H1 (cell line): ENCODE measurements at regions not wholly inside any gene's neighbourhood (a gene's known extent, or its start where the extent isn't known, plus 50 kb on each side); places are given as distances from the start of the nearest gene placed in this dataset.

ENCODE experiments used
- CTCF ChIA-PET: fragments of 300-600 bp; sonication (Branson Sonifier 250); formaldehyde crosslinking; loops from one replicate; lab custom pipeline; 2021; ENCODE audit not compliant: partially characterized antibody; lab: Charles Lee
- POLR2A ChIA-PET: fragments of 300-600 bp; sonication (Branson Sonifier 250); formaldehyde crosslinking; loops from one replicate; lab custom pipeline; 2021; ENCODE audit warnings: inconsistent platforms; ENCODE audit not compliant: partially characterized antibody; lab: Charles Lee
- DNase-seq, 2 experiments: peaks; one replicate each; pipeline versions ENCODE4 v3.0.0 to v3.0.0-alpha.2; 2010 to 2022; ENCODE audit warnings: low spot score in 2 of 2, low read depth in 1 of 2, mixed read lengths in 1 of 2
- FAIRE-seq: peaks from 2 replicates; lab custom pipeline; 2011; peaks lifted over from hg19 to GRCh38; lab: Jason Lieb, UNC
- H2AFZ ChIP-seq: 2 replicates; pipeline ENCODE4 v1.8.1; 2012; ENCODE audit warnings: low read length, inconsistent platforms
- H2AK5ac ChIP-seq: 2 replicates; pipeline ENCODE4 v1.6.1; 2013; ENCODE audit warnings: low read depth, low read length
- H2BK120ac ChIP-seq: replicated peaks from 2 replicates; pipeline ENCODE3; 2013; ENCODE audit warnings: low read depth, low read length, inconsistent platforms
- H2BK12ac ChIP-seq: 2 replicates; pipeline ENCODE4 v1.6.1; 2013; ENCODE audit warnings: low read depth, low read length
- H2BK15ac ChIP-seq: 2 replicates; pipeline ENCODE4 v1.6.1; 2013; ENCODE audit warnings: low read length
- H2BK20ac ChIP-seq: 2 replicates; pipeline ENCODE4 v1.6.1; 2013; ENCODE audit warnings: low read length
- H2BK5ac ChIP-seq: 2 replicates; pipeline ENCODE4 v1.6.1; 2013; ENCODE audit warnings: low read depth, low read length
- H3K14ac ChIP-seq: 2 replicates; pipeline ENCODE4 v1.6.1; 2013; ENCODE audit warnings: inconsistent platforms; ENCODE audit not compliant: insufficient read length
- H3K18ac ChIP-seq: 2 replicates; pipeline ENCODE4 v1.6.1; 2013; ENCODE audit warnings: low read length; ENCODE audit errors: extremely low read depth
- H3K23ac ChIP-seq: 2 replicates; pipeline ENCODE4 v1.6.1; 2013; ENCODE audit warnings: inconsistent platforms; ENCODE audit not compliant: insufficient read length
- H3K23me2 ChIP-seq: 2 replicates; pipeline ENCODE4 v1.6.1; 2013; ENCODE audit warnings: low read depth, low read length
- H3K27ac ChIP-seq: 2 replicates; pipeline ENCODE4 v1.6.1; 2011; ENCODE audit warnings: low read depth, low read length, inconsistent platforms
- H3K27me3 ChIP-seq, 4 experiments: replicated peaks in 1 of 4; 1 replicate in 1 of 4; 2 replicates in 3 of 4; pipeline versions ENCODE4 v1.6.1 to v1.8.1; 2011 to 2013; ENCODE audit warnings: low read length in 3 of 4, mild to moderate bottlenecking in 3 of 4, inconsistent platforms in 2 of 4, mixed read lengths in 2 of 4, moderate library complexity in 1 of 4; ENCODE audit not compliant: control insufficient read depth in 3 of 4, insufficient read depth in 3 of 4; ENCODE audit errors: extremely low read depth in 1 of 4
- H3K36me3 ChIP-seq, 4 experiments: 2 replicates each; pipeline versions ENCODE4 v1.6.1 to v1.8.1; 2011 to 2013; ENCODE audit warnings: mild to moderate bottlenecking in 4 of 4, low read length in 3 of 4, moderate library complexity in 2 of 4, control low read depth in 1 of 4, inconsistent platforms in 1 of 4; ENCODE audit not compliant: insufficient read depth in 4 of 4, control insufficient read depth in 2 of 4
- H3K4ac ChIP-seq: replicated peaks from 2 replicates; pipeline ENCODE3; 2013; ENCODE audit warnings: low read length, low read depth, mixed read lengths, inconsistent platforms; ENCODE audit not compliant: insufficient read length
- H3K4me1 ChIP-seq, 4 experiments: replicated peaks in 1 of 4; 1 replicate in 1 of 4; 2 replicates in 3 of 4; pipeline versions ENCODE4 v1.6.1 to v1.8.1; 2011 to 2013; ENCODE audit warnings: low read length in 3 of 4, inconsistent platforms in 2 of 4, mixed read lengths in 1 of 4; ENCODE audit not compliant: insufficient read depth in 4 of 4, control insufficient read depth in 3 of 4
- H3K4me2 ChIP-seq, 2 experiments: 2 replicates each; pipeline versions ENCODE4 v1.6.1 to v1.8.1; 2011 to 2013; ENCODE audit warnings: low read depth in 2 of 2, low read length in 2 of 2, control low read depth in 1 of 2, inconsistent platforms in 1 of 2, mild to moderate bottlenecking in 1 of 2; ENCODE audit not compliant: insufficient read depth in 1 of 2
- H3K4me3 ChIP-seq, 4 experiments: fragments of 200-600, 300-600 bp in 1 of 4; sonication (generic), shearing (Covaris generic), sonication (Bioruptor Twin) in 1 of 4; 2 replicates each; pipeline versions ENCODE4 v1.5.1 to v1.8.1; 2011 to 2016; ENCODE audit warnings: low read length in 4 of 4, low read depth in 3 of 4, control low read depth in 2 of 4, inconsistent platforms in 2 of 4, mild to moderate bottlenecking in 2 of 4, mixed read lengths in 1 of 4, moderate library complexity in 1 of 4; ENCODE audit not compliant: insufficient read depth in 2 of 4; ENCODE audit errors: extremely low read depth in 1 of 4
- H3K56ac ChIP-seq: replicated peaks from 2 replicates; pipeline ENCODE3; 2013; ENCODE audit warnings: low read depth, mild to moderate bottlenecking, mixed read lengths, low read length, inconsistent platforms; ENCODE audit not compliant: insufficient read length
- H3K79me1 ChIP-seq: 2 replicates; pipeline ENCODE4 v1.6.1; 2013; ENCODE audit warnings: low read depth, low read length, control low read depth
- H3K79me2 ChIP-seq, 2 experiments: 2 replicates each; pipeline versions ENCODE4 v1.6.1 to v1.8.1; 2012 to 2013; ENCODE audit warnings: low read length in 2 of 2, mild to moderate bottlenecking in 2 of 2, inconsistent platforms in 1 of 2; ENCODE audit not compliant: insufficient read depth in 2 of 2, control insufficient read depth in 1 of 2
- H3K9ac ChIP-seq, 4 experiments: replicated peaks in 1 of 4; 1 replicate in 1 of 4; 2 replicates in 3 of 4; pipeline versions ENCODE4 v1.6.1 to v1.8.1; 2011 to 2013; ENCODE audit warnings: low read depth in 3 of 4, low read length in 3 of 4, control low read depth in 2 of 4, mild to moderate bottlenecking in 2 of 4, moderate library complexity in 2 of 4, inconsistent platforms in 1 of 4; ENCODE audit errors: extremely low read depth in 1 of 4
- H3K9me3 ChIP-seq, 2 experiments: 2 replicates each; pipeline versions ENCODE4 v1.6.1 to v1.8.1; 2012 to 2013; ENCODE audit warnings: mild to moderate bottlenecking in 2 of 2, moderate library complexity in 2 of 2, control low read depth in 1 of 2, inconsistent platforms in 1 of 2, low read depth in 1 of 2, low read length in 1 of 2, mixed read lengths in 1 of 2; ENCODE audit not compliant: insufficient read depth in 2 of 2
- H4K20me1 ChIP-seq, 2 experiments: replicated peaks in 1 of 2; 2 replicates each; pipeline versions ENCODE3 to v1.8.1; 2011 to 2013; ENCODE audit warnings: inconsistent platforms in 2 of 2, low read length in 2 of 2, mild to moderate bottlenecking in 1 of 2; ENCODE audit not compliant: insufficient read depth in 2 of 2, control insufficient read depth in 1 of 2
- H4K5ac ChIP-seq: 2 replicates; pipeline ENCODE4 v1.6.1; 2013; ENCODE audit warnings: low read length, low read depth, mixed read lengths, inconsistent platforms; ENCODE audit not compliant: insufficient read length
- H4K8ac ChIP-seq: 2 replicates; pipeline ENCODE4 v1.8.0; 2013; ENCODE audit warnings: mild to moderate bottlenecking, moderate library complexity, low read length, inconsistent platforms; ENCODE audit not compliant: insufficient read depth; ENCODE audit errors: extremely low read depth
- H4K91ac ChIP-seq: replicated peaks from 2 replicates; pipeline ENCODE3; 2013; ENCODE audit warnings: low read length, mixed read lengths, inconsistent platforms; ENCODE audit not compliant: insufficient read length
- CBX8 ChIP-seq: fragments of 300-800, 300-1000 bp; sonication (generic); IDR thresholded peaks from 2 replicates; pipeline ENCODE4 v1.7.1; 2016; ENCODE audit warnings: low read depth, low read length, borderline replicate concordance
- KDM1A ChIP-seq: fragments of 200-600, 300-600 bp; sonication (generic); IDR thresholded peaks from 2 replicates; pipeline ENCODE4 v1.7.1; 2016; ENCODE audit warnings: mild to moderate bottlenecking, low read length, borderline replicate concordance
- KDM5A ChIP-seq: fragments of 200-600 bp; IDR thresholded peaks from 2 replicates; pipeline ENCODE4 v1.7.1; 2012; ENCODE audit warnings: mild to moderate bottlenecking, low read length, inconsistent platforms, mixed read lengths
- TEAD4 ChIP-seq: IDR thresholded peaks from 2 replicates; pipeline ENCODE4 v1.6.1; 2012; ENCODE audit warnings: low read depth, low read length, inconsistent platforms, mixed read lengths
- WGBS, 2 experiments: shearing (Covaris generic) in 1 of 2; methylation state at CpG; one replicate each; pipeline versions ENCODE4 v1.1.6 to v1.1.7; 2013 to 2015; ENCODE audit warnings: low lambda C conversion rate in 2 of 2, mixed read lengths in 2 of 2, inconsistent platforms in 1 of 2, low coverage in 1 of 2, missing lambda C conversion rate in 1 of 2; ENCODE audit not compliant: insufficient replicate concordance in 2 of 2, insufficient coverage in 1 of 2, insufficient read length in 1 of 2; ENCODE audit errors: extremely low coverage in 1 of 2, missing lambda C conversion rate in 1 of 2; 5-methylcytosine and 5-hydroxymethylcytosine counted together

- 86% methylated on average over 3 of the region's 3 CpGs; no CpG with 5 or more reads in 1 of the 2 experiments for WGBS, 2 experiments
- TF ChIP-seq KDM5A: no peak
- no peak for TF ChIP-seq KDM1A
- no peak for TF ChIP-seq TEAD4
- TF ChIP-seq CBX8: no peak
These were observed 210.8 kb downstream of the GRIN2B start for GRCh38 chr12:13770576-13770975.

More at GRCh38 chr12:13770576-13770975, 210.8 kb downstream of the GRIN2B start:
- H4K20me1 ChIP-seq: no peaks in the 10 kb centered on the region
- no peak for FAIRE-seq
- H2AFZ ChIP-seq: no peak overlapping the region
- no peak overlapping the region for H3K4ac ChIP-seq
- no peak overlapping the region for H3K4me3 ChIP-seq
- no peaks in the 10 kb centered on the region for H3K23me2 ChIP-seq
- no peak overlapping the region for H2BK12ac ChIP-seq
- H3K9me3 ChIP-seq: no peaks in the 10 kb centered on the region; a peak in 1 of 4 replicates
- H3K4me1 ChIP-seq: no peaks in the 10 kb centered on the region; a peak in 1 of 7 replicates
- H2BK120ac ChIP-seq: no peak overlapping the region
- H3K56ac ChIP-seq: no peak overlapping the region
- no peak overlapping the region for H4K8ac ChIP-seq
- peaks cover 0 to 2% (median 0%) of the 10 kb centered on the region in 4 experiments; a peak in 2 of 7 replicates for H3K27me3 ChIP-seq
- ChIA-PET POLR2A (no interaction called here), CTCF (no interaction called here)
- no peak for DNase-seq
- no peak overlapping the region for H3K9ac ChIP-seq
- H3K18ac ChIP-seq: no peak overlapping the region
- no peak overlapping the region for H2BK20ac ChIP-seq
- H3K79me2 ChIP-seq: no peaks in the 10 kb centered on the region
- H3K36me3 ChIP-seq: no peaks in the 10 kb centered on the region
- no peaks in the 10 kb centered on the region for H3K79me1 ChIP-seq
- no peak overlapping the region for H2BK15ac ChIP-seq
- H2AK5ac ChIP-seq: no peak overlapping the region
- no peak overlapping the region for H4K5ac ChIP-seq
- no peak overlapping the region for H3K27ac ChIP-seq
- H2BK5ac ChIP-seq: no peak overlapping the region
- H4K91ac ChIP-seq: no peak overlapping the region
- H3K14ac ChIP-seq: no peak overlapping the region
- no peak overlapping the region for H3K23ac ChIP-seq
- no peak overlapping the region for H3K4me2 ChIP-seq
